Neural progenitor cell (in vitro differentiated cells): ENCODE measurements at regions not wholly inside any gene's neighbourhood (a gene's known extent, or its start where the extent isn't known, plus 50 kb on each side); places are given as distances from the start of the nearest gene placed in this dataset.

Experiments
- CTCF ChIP-seq: fragments of 200-600 bp; sonication (generic); IDR thresholded peaks from 2 replicates; pipeline ENCODE4 v1.5.1; 2017; ENCODE audit warnings: antibody characterized with exemption, mild to moderate bottlenecking
- EZH2phosphoT487 ChIP-seq: fragments of 200-600 bp; sonication (generic); IDR thresholded peaks from 2 replicates; pipeline ENCODE4 v1.6.1; 2017; ENCODE audit warnings: antibody characterized with exemption

GRCh38 chr13:99103536-99103935 is 97.1 kb upstream of the UBAC2 start:
- TF ChIP-seq CTCF (no peak), EZH2phosphoT487 (no peak)
